ENCODE measurements at regions not wholly inside any gene's neighbourhood (a gene's known extent, or its start where the extent isn't known, plus 50 kb on each side); places are given as distances from the start of the nearest gene placed in this dataset.
"Not testable (repeated sequence)": the region's sequence is repeated elsewhere in the genome, so short reads cannot be mapped to it uniquely, and the experiment has no call there.

DNA sequence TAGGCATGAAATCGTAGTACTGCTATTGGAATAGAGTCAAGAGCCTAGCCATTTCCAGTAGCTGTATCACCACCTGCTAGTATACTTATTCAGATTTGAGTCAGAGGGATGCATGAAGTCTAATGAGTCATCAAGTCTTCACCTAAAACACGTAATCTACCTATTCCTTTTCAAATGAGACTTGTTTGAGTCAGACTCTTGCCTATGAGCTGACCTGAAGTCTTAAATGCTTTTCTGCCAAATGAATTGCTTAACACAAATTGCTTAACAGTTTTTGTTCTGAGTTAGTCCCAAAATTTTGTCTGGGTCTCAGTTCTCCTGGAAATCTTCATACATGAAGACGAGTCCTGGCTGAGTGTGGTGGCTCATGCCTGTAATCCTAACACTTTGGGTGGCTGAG lies 165.2 kb downstream of the GNAT3 start:
- no peak for FAIRE-seq

DNA sequence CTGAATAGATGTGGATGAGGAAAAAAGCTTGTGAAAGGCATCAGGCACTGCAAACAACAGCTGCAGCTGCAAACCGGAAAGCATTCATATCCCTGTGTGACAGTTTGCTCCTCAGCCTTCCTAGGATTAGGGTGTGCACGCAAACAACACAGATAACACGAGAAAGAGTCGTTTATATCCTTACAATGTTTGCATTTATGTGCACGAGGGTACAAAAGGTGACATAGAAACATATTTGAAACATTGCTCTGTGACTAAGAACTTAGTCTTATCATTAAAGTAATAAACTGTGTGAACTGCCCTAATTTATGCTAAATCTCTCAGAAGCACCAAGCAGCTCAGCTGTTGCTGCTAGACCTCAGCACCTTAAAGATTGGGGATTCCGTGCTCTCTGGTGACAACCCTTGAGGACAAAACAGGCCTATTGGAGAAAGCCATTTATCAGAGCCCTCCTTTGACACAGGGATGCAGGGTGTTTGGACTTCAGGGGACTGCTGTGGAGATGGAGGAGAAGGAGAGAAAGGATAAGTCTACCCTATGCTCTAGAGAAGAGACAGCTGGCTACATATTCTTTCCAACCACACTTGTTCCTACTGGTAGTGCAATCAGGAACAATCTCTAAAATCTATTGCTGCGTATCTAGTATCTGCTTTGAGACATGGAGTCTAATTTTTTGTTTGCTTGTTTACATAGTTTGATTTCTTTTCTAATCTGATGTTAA lies 176.2 kb downstream of the GNAT3 start:
- no peak for FAIRE-seq

- FAIRE-seq = no peak
Observed at GRCh38 chr7:80334908-80335307, 177.0 kb downstream of the GNAT3 start.

GRCh38 chr7:80334196-80334595 lies 177.7 kb downstream of the GNAT3 start:
- FAIRE-seq = no peak

- FAIRE-seq = no peak
Observed at GRCh38 chr7:80333040-80333439, 178.8 kb downstream of the GNAT3 start.

DNA sequence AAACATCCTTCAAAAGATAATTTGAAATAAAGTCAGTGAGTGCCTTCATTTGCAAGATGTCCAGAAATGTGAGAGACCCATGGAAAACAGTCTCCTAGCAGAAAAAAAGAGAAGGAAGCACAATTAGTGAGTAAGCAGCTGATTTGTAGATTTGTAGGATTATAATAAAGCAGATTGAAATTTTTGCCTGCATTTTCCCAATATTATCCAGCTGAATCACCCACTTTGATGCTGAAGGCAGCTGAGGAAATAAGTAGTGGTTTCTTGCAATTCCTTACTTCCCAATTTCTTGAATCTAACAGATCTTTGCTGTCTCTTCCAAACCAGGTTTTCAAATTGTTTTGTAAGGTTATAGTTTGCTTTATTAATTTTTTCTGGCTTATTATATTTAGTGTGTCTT lies 181.4 kb downstream of the GNAT3 start:
- no peak for FAIRE-seq

DNA sequence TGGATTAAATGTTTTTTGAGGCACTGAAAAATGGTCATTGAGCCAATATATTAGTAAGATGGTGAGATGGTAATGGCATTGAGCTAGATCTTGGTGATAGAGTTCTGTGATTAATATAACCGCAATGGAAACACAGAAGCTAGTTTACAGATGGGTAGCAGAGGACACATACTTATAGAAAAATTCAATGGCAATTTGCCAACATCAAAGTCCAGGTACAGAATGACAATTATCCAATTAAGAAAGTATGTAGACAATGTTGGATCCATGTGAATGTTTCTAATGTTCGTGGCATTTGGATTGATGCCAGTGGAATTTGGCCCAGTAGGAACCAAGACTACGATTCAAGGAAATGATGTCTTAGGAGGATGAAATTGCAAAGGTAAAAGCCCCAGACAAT lies 187.8 kb downstream of the GNAT3 start:
- no peak for FAIRE-seq

GRCh38 chr7:80319461-80319860 lies 184.8 kb downstream of the GNAI1 start:
- FAIRE-seq = no peak

DNA sequence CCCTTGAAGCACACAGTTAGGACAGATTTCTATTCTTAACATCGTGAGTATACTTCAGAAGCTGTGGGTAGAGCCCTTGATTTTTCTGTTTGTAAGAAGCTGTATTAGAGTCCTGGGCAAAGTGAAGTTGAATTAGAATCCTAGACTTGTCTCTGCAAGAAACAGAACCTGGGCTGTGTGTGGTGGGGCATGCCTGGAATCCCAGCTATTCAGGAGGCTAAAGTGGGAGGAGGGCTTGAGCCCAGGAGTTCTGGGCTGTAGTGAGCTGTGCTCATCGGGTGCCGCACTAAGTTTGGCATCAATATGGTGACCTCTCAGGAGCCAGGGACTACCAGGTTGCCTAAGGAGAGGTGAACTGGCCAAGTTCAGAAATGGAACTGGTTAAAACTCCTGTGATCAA lies 183.4 kb downstream of the GNAI1 start:
- no peak for FAIRE-seq

GRCh38 chr7:80316811-80317210 lies 182.2 kb downstream of the GNAI1 start:
- FAIRE-seq = no peak

DNA sequence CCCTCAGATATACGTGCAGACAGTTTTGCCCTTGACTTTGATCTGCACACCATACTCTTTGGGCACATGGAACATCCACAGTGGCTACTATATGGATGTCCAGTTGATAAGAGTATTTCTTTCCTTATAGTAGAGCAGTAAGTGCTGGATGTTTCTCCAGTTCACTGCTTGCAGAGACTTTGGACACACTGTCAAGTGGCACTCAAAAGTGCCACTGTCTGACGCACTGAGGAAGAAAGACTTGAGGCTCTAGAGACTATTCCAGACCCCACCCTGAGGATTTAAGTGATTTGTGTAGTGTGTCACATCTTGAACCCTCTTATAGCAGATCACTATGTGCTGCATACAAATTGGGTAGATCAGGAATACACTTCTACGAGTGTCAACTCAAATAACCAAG lies 179.1 kb downstream of the GNAI1 start:
- FAIRE-seq = no peak

DNA sequence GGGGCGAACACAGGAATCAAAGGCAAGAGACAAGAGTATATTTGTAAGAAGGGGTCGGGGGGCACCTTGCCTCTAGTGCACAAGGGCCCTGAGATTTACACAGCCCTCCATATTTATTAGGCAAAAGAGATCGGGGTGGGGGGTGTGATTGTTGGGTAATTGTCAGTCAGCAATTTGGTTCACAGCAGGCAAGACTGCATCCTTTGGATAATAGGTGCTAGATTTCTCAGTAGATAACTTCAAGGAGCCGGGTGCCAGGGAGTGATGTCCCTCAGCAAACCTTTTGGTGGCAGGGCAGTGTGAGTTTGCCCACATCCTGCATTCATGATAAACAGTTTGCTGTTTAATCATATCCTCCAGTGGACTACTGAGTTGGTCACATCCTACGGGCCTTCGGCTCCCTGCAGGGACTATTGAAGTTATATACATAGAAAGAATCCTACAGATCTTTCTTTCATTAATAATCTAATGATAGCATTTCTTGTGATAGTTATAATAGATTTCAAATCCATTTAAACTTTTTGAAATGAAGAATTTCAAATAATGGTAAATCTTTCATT lies 178.5 kb downstream of the GNAI1 start:
- no peak for FAIRE-seq

GRCh38 chr7:80312139-80312661 lies 177.6 kb downstream of the GNAI1 start:
- no peak for FAIRE-seq

- FAIRE-seq = no peak
Observed at GRCh38 chr7:80311313-80311712, 176.7 kb downstream of the GNAI1 start.

DNA sequence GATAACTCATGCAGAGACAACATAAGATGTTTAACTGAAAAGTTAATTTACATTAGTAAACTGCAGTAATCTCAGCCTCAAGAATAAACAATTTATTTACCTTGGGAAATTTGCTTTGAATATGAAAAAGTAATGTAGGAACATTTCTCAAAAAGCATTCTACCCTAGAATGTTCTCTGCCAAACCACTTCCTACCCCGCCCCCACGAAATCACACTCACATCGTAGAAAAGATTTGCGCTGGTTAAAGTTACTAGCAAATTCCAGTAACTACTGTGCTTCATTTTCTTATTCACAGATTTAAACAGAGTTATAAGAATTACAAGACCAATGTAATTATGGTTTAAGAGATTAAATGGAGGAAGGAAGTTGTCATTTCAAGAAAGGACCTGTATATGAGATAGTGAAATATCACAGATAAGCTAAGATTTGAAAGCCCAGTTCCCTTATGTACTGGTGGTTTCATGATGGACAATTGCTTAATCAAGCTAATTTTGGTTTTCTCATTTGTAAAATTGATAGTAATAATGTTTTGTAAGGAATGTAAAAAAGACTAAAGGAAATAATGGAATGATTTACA lies 175.4 kb downstream of the GNAI1 start:
- no peak for FAIRE-seq

- FAIRE-seq = no peak
Observed at GRCh38 chr7:80309377-80309776, 174.7 kb downstream of the GNAI1 start.

DNA sequence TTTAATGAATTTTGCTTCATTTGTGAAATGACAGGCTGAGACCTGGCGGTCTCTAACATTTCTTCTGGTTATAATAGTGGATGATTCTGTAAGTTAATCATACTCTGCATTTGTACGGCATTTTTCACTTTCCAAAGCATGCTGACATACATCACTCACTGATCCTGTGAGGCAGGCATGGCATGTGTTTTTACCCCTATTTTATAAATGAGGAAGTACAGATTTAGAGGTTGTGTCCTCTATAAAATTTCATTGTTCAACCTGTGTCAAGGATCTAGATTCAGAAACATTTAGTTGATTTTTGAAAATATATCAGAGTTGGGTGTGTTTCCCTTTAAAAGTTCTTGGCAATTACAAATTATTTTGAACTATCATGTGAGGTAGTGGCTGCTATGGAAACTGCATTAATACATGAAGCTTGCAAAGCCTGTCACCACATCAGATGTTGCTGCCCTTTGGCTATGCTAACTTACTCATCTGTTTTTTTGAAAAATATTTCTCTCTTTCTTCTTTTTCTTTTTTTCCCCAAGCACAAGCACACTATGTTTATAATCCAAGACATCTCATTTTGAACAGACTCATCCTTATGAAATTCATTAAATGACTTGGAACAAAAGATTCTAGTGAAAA lies 172.7 kb downstream of the GNAI1 start:
- no peak for FAIRE-seq

DNA sequence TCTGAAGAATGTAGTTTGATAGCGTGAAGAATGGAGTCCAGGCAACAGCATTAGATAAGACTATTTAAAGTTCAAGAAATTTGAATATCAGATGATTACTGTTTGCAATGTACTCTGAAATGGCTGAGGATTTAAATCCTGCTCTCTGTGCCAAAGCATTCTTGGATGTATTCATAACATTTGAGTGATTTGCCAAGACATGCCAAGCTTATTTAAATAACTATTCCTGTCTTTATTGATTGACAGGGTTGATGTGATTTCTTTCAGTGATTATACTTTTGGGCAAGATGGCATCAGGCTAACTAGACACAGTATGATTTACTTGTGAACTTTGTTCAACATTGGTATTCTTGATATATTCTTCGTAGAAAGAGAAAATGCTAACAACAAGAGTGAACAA lies 168.7 kb downstream of the GNAI1 start:
- FAIRE-seq = no peak

DNA sequence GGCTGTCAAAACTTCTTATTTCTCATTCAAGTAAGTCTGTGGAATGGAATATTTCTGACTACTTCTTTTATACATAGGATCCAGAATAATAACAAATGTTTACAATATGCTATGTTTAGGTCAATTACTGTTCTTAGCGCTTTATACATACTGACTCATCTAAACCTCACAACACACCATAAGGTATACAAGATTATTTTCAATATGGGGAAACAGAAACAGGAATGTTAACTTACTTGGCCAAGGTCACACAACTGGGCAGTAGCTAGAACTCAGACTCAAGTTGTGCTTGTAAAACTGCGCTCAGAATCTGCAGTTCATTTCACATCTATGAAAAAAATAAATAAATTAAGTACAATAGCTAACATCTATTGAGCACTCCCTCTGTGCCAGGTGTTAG lies 168.0 kb downstream of the GNAI1 start:
- FAIRE-seq = no peak

DNA sequence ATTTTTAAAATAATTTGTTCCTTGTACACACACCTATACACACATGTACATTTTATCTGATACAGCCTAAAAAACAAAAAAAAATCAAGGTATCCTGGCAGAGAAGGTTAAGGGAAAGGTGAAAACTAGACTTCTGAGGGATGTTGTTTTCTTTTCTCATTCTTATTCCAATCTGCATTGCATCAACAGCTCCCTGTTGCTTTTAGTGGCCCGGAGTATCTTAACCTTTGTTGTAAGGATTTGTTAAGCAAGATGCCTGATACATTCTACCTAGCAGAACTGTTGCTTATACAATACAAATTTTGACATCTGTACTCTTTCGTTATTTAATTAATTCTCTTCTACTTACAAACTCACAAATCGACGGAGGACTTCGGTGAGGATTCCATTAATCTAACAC lies 167.4 kb downstream of the GNAI1 start:
- FAIRE-seq = no peak

DNA sequence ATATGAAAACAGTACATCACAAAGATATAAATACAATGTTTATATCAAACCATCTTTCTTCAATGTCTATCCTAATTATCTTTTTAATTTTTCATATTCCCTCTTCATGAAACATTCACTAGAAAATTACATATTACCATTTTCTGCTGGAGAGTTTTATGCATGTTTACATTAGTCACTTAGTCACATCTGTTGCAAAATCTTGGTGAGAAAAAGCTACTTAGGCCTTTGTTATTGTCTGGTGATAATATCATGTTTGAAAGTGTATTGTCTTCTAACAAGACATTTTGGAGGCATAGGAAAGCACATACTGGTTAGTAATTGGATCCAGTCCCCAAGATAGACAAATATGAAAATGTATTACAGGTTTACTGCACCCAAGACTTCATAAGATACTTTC lies 163.6 kb downstream of the GNAI1 start:
- FAIRE-seq = no peak

DNA sequence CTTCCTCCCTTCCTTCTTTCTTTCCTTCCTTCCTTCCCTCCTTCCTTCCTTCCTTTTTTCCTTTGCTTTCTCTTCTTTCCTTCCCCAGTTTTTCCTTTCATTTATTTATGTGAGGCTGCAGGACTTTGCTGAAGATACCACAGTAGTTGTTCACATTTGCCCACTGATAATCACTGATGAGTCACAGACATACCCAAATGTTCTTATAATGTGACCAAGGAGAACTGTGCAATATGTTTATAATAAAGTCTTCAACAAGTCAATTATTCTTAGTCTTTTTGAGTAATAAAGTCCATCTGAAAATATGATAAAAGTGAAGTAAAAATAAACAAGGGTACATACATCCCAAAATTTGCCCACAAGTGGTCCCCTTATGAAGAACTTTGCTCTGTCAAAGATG lies 159.7 kb downstream of the GNAI1 start:
- FAIRE-seq = no peak

DNA sequence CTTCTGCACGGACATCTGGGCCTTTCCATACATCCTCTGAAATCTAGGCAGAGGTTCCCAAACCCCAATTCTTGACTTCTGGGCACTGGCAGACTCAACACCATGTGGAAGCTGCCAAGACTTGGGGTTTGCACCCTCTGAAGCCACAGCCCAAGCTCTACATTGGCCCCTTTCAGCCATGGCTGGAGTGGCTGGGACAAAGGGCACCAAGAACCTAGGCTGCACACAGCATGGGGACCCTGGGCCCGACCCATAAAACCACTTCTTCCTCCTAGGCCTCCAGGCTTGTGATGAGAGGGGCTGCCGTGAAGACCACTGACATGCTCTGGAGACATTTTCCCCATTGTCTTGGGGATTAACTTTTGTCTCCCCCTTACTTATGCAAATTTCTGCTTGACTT lies 158.0 kb downstream of the GNAI1 start:
- FAIRE-seq = not testable (repeated sequence)

Data from TTC549 (cell line).